Choroid plexus epithelial cell (primary cell): ENCODE measurements at regions not wholly inside any gene's neighbourhood (a gene's known extent, or its start where the extent isn't known, plus 50 kb on each side); places are given as distances from the start of the nearest gene placed in this dataset.
"Not testable (repeated sequence)": the region's sequence is repeated elsewhere in the genome, so short reads cannot be mapped to it uniquely, and the experiment has no call there.

Experiments used
- DNase-seq: peaks from one replicate; pipeline ENCODE4 v3.0.0-alpha.2; 2010; ENCODE audit warnings: low read depth
- H3K4me3 ChIP-seq: 2 replicates; pipeline ENCODE4 v1.5.1; 2011; ENCODE audit warnings: low read depth, mild to moderate bottlenecking, control low read depth, low read length, moderate library complexity
- TF ChIP-seq, protein P1 (sequence below): conservative IDR thresholded peaks from 2 replicates; pipeline ENCODE4 v1.5.1; 2011; ENCODE audit warnings: low read depth, mild to moderate bottlenecking, control low read depth, inconsistent platforms, low read length, moderate library complexity

DNA sequence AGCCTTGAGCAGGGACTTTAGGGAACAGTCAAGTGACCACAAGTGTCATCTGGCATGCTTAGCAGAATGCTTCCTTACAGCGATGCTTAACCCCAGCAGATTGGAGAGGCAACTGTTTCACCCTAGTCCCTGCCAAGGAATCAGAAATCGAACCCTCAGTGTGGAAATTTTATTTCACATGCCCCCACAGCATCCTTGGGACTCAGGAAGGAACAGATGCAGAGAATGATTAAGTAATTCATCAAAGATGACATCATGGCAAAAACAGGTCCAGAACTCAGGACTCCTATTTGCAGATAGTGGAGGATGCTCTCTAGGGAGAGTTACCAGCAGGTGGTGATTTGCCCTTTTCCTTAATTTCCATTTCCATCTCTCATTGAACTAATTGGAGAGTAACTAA lies 333.0 kb upstream of the KAZN start:
- TF ChIP-seq, protein P1, sequence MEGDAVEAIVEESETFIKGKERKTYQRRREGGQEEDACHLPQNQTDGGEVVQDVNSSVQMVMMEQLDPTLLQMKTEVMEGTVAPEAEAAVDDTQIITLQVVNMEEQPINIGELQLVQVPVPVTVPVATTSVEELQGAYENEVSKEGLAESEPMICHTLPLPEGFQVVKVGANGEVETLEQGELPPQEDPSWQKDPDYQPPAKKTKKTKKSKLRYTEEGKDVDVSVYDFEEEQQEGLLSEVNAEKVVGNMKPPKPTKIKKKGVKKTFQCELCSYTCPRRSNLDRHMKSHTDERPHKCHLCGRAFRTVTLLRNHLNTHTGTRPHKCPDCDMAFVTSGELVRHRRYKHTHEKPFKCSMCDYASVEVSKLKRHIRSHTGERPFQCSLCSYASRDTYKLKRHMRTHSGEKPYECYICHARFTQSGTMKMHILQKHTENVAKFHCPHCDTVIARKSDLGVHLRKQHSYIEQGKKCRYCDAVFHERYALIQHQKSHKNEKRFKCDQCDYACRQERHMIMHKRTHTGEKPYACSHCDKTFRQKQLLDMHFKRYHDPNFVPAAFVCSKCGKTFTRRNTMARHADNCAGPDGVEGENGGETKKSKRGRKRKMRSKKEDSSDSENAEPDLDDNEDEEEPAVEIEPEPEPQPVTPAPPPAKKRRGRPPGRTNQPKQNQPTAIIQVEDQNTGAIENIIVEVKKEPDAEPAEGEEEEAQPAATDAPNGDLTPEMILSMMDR: no peak
- H3K4me3 ChIP-seq: no peak overlapping the region
- no peak for DNase-seq

DNA sequence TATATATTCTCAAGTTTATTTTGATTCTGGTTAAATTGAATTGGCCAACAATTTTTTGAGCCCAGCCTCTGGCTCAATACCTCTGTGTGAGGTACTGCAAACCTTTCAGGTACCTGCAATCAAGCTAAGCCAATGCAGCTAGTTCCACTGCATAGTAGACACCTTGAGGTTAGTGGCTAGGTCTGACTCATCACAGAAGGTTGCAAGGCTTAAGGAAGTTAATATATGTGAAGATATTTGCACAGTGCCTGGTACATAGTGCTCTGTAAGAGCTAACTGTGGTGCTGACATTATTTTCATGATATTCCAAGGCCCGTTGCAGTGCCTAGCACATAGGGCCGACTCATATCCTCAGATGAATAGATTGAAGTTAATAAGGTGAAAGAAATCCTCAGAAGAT lies 330.5 kb upstream of the KAZN start:
- DNase-seq: peak; percentile 43
- TF ChIP-seq, protein P1: no peak
- H3K4me3 ChIP-seq: no peak overlapping the region

DNA sequence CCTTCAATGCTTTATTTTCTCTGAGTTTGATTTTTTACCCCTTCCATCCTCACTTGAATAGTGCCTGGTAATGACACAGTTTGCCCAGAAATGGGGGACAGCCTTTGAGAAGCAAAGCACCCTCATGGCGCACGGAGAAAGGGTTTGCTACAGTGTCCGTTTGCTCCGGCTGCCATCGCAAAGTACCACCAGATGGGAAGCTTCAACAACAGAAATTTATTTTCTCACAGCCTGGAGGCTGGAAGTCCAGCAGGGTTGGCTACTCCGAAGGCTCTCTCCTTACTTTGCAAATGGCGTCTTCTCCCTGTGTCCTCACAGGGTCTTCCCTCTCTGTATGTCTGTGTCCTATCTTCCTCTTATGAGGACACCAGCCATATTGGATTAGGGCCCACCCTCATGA lies 327.7 kb upstream of the KAZN start:
- TF ChIP-seq, protein P1: no peak
- H3K4me3 ChIP-seq: no peak overlapping the region
- DNase-seq: no peak

DNA sequence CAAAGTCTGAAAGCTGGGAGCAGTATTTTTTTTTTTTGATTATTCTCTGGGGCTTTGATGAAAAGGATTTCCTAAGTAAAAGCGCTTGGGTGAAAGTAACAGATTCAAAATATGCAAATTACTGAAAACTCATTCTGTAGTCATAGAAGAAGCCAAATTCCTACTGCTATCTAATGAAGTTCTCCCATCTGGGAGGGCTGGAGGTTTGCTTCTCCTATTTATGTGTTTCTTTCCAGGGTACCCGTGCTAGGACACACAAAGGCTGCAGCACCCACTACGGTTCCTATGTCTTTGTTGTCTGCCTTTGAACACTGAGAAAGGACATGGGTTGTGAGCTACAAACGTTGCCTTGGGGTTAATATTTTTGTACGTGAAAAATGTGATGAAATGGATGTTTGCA lies 324.7 kb upstream of the KAZN start:
- TF ChIP-seq, protein P1: no peak
- DNase-seq: no peak

DNA sequence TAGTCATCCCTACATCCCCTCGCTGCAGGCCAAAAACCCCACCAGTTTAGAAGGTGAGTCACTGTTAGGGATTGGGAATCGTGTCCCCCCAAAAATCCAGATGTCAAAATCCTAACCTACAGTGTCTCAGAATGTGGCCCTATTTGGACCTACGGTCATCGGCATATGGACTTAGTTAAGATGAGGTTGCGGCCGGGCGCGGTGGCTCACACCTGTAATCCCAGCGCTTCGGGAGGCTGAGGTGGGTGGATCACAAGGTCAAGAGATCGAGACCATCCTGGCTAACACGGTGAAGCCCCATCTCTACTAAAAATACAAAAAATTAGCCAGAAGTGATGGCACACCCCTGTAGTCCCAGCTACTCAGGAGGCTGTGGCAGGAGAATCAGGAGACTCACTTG lies 318.6 kb upstream of the KAZN start:
- not testable (repeated sequence) for DNase-seq, H3K4me3 ChIP-seq

More for the DNA sequence above, 324.7 kb upstream of the KAZN start:
- H3K4me3 ChIP-seq: no peak overlapping the region

DNA sequence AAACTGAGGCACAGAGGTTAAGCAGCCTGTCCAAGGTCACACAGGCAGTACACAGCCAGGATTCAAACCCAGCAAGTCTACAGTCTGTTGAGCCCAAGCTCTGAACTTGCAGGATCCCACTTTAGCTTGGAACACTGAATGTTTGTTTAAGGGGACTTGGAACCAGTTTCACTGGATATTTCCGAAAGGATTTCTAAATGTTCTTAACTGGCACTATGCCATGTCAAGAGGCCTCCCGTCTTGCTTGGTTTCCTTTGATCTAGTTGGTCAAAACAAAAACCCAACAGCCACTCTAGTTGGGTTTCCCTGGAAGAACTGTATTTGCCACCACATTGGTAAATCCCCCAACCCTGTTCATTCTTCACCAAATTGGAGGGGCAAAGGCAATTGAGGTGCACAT lies 317.6 kb upstream of the KAZN start:
- DNase-seq: no peak
- TF ChIP-seq, protein P1: no peak
- H3K4me3 ChIP-seq: no peak overlapping the region

DNA sequence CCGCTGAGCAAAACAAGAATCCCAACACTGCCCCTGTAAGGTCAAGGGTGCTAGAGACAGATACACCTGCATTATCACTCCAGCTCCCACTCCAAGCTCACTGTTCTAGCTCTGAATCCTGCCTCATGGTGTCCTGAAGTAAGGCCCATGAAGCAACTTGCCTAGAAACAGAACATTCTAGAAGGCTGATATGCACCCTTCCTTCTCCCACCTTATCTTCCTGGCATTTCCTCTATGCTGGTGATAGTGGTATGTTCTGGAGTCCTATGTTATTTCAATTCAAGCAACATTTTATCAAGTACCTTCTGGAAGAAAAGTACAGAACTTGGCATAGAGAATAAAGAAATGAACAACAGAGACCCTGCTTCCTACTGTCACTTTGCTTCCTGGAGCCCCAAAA lies 317.1 kb upstream of the KAZN start:
- DNase-seq: no peak
- H3K4me3 ChIP-seq: no peak overlapping the region
- TF ChIP-seq, protein P1: no peak

DNA sequence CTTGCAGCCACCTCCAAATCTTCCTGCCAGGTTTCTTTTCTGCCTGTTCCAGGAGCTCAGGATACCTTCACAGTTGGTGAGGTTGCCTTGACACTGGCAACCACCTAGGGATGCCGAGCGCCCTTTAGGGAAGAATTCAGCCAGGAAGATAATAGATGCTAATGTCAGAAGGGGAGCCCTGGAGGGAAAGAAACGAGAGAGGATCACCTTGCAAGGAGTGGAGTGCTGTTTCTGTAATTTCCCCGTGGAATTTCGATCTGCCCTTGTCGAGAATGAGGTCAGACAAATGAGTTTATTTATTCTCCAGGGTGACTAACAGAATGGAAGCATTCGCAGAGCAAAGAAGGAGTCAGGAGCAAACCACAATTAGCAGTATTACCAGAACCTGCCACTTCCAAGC lies 315.8 kb upstream of the KAZN start:
- TF ChIP-seq, protein P1: no peak
- no peak overlapping the region for H3K4me3 ChIP-seq
- peak; percentile 20 for DNase-seq
